Central memory CD8-positive, alpha-beta T cell (primary cell): ENCODE measurements at regions not wholly inside any gene's neighbourhood (a gene's known extent, or its start where the extent isn't known, plus 50 kb on each side); places are given as distances from the start of the nearest gene placed in this dataset.

Experiments
- ATAC-seq: fragments of 150-1000 bp; cut with Tn5 transposase; replicated peaks from 2 replicates; pipeline ENCODE4 v1.10.0; 2022; ENCODE audit warnings: mild to moderate bottlenecking, moderate FRiP score, moderate number of reproducible peaks; ENCODE audit not compliant: poor library complexity, severe bottlenecking; ENCODE audit errors: extremely low read depth
- DNase-seq, 2 donors: peaks; one replicate each; pipeline ENCODE4 v3.0.0; 2021; ENCODE audit warnings: low spot score in 2 of 2
- H3K27ac Mint-ChIP-seq: one replicate; pipeline ENCODE4 v1.8.0; 2022; ENCODE audit warnings: low read depth, mild to moderate bottlenecking, moderate library complexity, mixed read lengths
- H3K27me3 Mint-ChIP-seq: one replicate; pipeline ENCODE4 v1.8.0; 2022; ENCODE audit warnings: mixed read lengths
- H3K36me3 Mint-ChIP-seq: one replicate; pipeline ENCODE4 v1.8.0; 2022; ENCODE audit warnings: mild to moderate bottlenecking, moderate library complexity, mixed read lengths; ENCODE audit not compliant: insufficient read depth
- H3K4me1 Mint-ChIP-seq: one replicate; pipeline ENCODE4 v1.8.0; 2022; ENCODE audit warnings: mixed read lengths
- H3K4me3 Mint-ChIP-seq: one replicate; pipeline ENCODE4 v1.8.0; 2022; ENCODE audit warnings: mild to moderate bottlenecking, moderate library complexity, mixed read lengths
- H3K9me3 Mint-ChIP-seq: one replicate; pipeline ENCODE4 v1.8.0; 2022; ENCODE audit warnings: mixed read lengths

DNA sequence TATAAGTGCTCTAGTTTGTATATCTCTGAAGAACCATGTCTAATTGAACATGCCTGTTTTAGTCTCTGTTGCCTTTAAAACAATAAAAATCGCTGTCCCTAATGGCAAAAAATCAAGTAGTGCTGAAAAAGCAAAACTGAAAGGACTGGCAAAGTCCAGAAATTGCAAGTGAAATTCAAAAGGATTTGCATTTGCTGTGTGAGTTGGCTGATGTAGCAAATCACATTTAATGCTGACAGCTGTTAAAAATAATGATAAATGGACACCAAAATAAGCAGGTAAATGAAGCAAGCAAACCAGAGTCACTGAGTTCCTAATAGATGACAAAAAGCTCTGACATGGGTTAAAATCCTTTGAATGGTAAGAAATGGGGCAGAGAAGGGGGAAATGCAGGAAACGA lies 874.1 kb downstream of the GRM8 start:
- H3K4me1 Mint-ChIP-seq = no peaks in the 10 kb centered on the region
- DNase-seq (no peak), ATAC-seq (no peak)
- peaks cover 9% of the 10 kb centered on the region for H3K9me3 Mint-ChIP-seq
- no peak overlapping the region for H3K4me3 Mint-ChIP-seq
- no peak overlapping the region for H3K27ac Mint-ChIP-seq
- no peaks in the 10 kb centered on the region for H3K36me3 Mint-ChIP-seq
- H3K27me3 Mint-ChIP-seq = no peaks in the 10 kb centered on the region

DNA sequence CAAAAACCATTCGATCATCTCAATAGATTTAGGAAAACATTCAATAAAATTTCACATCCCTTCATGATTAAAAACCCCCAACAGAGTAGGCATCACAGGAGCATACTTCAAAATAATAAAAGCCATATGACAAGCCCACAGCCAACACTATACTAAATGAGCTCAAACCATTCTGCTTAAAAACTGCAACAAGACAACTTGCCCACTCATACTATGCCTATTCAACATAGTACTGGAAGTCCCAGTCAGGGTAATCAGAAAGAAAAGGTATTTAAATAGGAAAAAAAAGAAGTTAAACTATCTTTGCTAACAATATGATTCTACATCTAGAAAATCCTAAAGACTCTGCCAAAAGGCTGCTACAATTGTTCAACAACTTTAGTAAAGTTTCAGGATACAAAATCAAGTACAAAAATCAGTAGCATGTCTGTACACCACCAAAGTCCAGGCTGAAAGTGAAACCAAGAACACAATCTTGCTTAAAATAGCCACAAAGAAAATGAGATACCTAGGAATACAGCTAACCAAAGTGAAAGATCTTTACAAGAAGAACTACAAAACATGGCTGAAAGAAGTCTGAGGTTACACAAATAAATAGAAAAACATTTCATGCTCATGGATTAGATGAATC lies 882.6 kb downstream of the GRM8 start:
- no peaks in the 10 kb centered on the region for H3K36me3 Mint-ChIP-seq
- H3K27ac Mint-ChIP-seq = no peak overlapping the region
- DNase-seq (no peak), ATAC-seq (no peak)
- H3K4me3 Mint-ChIP-seq = no peak overlapping the region
- H3K9me3 Mint-ChIP-seq = peaks cover 21% of the 10 kb centered on the region
- H3K27me3 Mint-ChIP-seq = no peaks in the 10 kb centered on the region
- no peaks in the 10 kb centered on the region for H3K4me1 Mint-ChIP-seq

DNA sequence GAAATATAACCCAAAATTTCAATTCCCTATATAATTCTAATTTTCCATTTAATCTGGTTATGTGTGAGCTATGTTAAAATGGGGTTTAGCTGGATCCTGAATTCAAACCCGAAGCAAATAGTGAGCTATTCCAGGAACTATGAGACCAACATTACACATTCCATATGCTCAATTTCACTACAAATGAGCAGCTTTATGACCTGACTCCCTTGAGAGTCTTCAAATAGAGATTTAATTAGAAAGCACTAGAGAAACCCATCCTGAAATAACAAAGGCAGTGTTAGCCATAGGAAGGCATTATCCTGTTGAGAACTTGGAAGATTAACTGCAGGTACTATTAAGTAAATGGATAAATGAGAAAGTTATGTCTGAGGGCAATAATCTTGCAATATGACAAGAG lies 890.0 kb downstream of the GRM8 start:
- DNase-seq = no peak
- H3K27ac Mint-ChIP-seq = no peak overlapping the region
- peaks cover 11% of the 10 kb centered on the region for H3K9me3 Mint-ChIP-seq
- H3K4me3 Mint-ChIP-seq = no peak overlapping the region
- ATAC-seq = no peak
- H3K4me1 Mint-ChIP-seq = no peaks in the 10 kb centered on the region
- no peaks in the 10 kb centered on the region for H3K36me3 Mint-ChIP-seq
- no peaks in the 10 kb centered on the region for H3K27me3 Mint-ChIP-seq

DNA sequence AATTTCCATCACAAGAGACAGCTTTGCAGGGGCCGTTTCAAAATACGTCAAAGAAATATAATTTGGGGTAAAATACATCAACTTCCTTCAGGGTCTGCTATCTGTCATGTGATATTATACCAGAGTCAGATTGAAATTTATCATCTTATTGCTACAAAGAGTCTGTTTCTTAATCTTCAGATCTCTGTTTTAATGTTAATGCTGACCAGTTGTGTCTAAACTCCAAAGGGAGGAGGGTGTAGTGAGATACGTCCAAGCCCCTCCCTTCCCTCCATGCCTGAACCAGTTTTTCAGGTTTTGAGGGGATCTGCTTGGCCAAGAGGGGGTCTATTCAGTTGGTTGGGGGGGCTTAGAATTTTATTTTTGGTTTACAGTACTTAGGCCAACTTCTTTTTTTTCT lies 891.6 kb downstream of the GRM8 start:
- no peak overlapping the region for H3K27ac Mint-ChIP-seq
- H3K4me3 Mint-ChIP-seq = no peak overlapping the region
- DNase-seq (no peak), ATAC-seq (no peak)
- no peaks in the 10 kb centered on the region for H3K4me1 Mint-ChIP-seq
- peaks cover 1% of the 10 kb centered on the region for H3K36me3 Mint-ChIP-seq
- H3K27me3 Mint-ChIP-seq = no peaks in the 10 kb centered on the region
- H3K9me3 Mint-ChIP-seq = peaks cover 17% of the 10 kb centered on the region

DNA sequence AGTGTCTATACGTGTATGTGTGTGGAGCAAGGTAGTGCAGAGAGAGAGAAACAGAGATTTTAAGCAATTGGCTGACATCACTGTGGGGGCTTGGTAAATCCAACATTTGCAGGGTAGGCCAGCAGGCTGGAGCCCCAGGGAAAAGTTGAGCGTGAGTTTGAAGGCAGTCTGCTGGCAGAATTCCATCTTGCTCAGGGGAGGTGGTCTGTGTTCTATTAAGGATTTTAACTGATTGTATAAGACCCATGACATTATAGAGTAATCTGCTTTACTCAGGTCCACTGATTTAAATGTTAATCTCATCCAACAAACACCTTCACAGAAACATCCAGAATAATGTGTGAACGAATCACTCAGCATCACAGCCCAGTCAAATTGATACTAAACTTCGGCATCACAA lies 912.9 kb downstream of the GRM8 start:
- no peaks in the 10 kb centered on the region for H3K4me1 Mint-ChIP-seq
- H3K27ac Mint-ChIP-seq = no peak overlapping the region
- H3K27me3 Mint-ChIP-seq = no peaks in the 10 kb centered on the region

DNA sequence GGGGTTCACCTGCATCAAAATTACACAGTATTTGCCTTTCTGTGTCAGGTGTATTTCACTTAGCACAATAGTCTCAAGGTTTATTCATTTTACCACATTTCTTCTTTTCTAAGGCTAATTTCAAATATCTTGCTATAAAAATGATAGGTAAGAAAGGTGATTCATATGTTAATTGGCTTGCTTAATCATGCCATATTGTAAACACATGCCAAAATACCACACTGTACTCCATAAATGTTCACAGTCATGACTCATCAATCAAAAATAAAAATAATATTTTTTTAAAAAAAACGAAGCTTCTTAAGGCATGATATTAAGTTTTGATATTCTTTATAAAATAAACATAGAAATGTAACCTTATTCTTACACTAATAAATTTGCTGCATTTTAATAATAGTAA lies 947.1 kb downstream of the GRM8 start:
- Mint-ChIP-seq H3K36me3 (no peaks in the 10 kb centered on the region), H3K4me3 (no peak overlapping the region), H3K27ac (no peak overlapping the region), H3K27me3 (no peaks in the 10 kb centered on the region), H3K9me3 (peaks cover 17% of the 10 kb centered on the region), H3K4me1 (no peaks in the 10 kb centered on the region)
- no peak for ATAC-seq
- DNase-seq = no peak

More for the DNA sequence above, 912.9 kb downstream of the GRM8 start:
- H3K9me3 Mint-ChIP-seq = peaks cover 28% of the 10 kb centered on the region
- no peak for DNase-seq
- ATAC-seq = no peak
- no peaks in the 10 kb centered on the region for H3K36me3 Mint-ChIP-seq
- H3K4me3 Mint-ChIP-seq = no peak overlapping the region

DNA sequence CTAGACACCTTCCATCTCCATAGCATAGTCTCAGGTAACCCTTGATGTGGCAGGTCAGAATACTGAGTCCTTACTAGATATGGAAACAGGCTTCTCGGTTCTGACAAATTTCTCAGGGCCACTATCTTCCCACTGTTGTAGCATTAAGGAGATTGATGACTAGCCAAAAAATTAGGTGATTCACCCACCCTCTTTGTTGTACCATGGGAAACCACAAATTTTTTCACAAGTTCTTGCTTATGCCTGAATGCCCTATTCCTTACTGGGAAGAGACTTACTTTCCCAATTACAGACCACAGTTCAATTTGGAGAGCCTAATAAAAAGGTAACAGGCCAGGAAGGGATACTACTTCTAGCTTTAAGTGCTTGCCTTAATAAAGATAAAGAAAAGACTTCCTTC lies 948.8 kb downstream of the GRM8 start:
- peaks cover 18% of the 10 kb centered on the region for H3K9me3 Mint-ChIP-seq
- no peaks in the 10 kb centered on the region for H3K4me1 Mint-ChIP-seq
- no peaks in the 10 kb centered on the region for H3K36me3 Mint-ChIP-seq
- DNase-seq (no peak), ATAC-seq (no peak)
- H3K27me3 Mint-ChIP-seq = no peaks in the 10 kb centered on the region
- no peak overlapping the region for H3K4me3 Mint-ChIP-seq
- no peak overlapping the region for H3K27ac Mint-ChIP-seq

DNA sequence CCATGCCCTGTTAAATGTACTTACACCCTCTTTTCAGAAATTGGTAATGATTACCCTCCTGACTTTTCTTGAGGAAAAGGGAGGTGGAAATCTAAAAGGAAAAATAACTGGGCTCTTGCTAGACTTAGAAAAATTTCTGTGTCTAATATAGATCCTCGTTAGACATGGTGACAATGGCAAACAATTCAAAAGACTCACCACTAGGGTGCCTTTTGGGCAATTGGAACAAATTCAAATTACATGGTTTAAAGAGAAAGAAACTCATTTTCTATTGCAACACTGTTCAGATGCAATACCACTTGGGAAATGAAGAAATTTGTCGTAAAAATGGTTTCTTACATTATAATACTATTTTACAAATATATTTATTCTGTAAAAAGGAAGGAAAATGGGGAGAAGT lies 950.1 kb downstream of the GRM8 start:
- no peak overlapping the region for H3K27ac Mint-ChIP-seq
- H3K9me3 Mint-ChIP-seq = peaks cover 23% of the 10 kb centered on the region
- H3K4me3 Mint-ChIP-seq = no peak overlapping the region
- no peaks in the 10 kb centered on the region for H3K27me3 Mint-ChIP-seq
- DNase-seq = no peak
- H3K36me3 Mint-ChIP-seq = no peaks in the 10 kb centered on the region
- H3K4me1 Mint-ChIP-seq = no peaks in the 10 kb centered on the region
- ATAC-seq = no peak

DNA sequence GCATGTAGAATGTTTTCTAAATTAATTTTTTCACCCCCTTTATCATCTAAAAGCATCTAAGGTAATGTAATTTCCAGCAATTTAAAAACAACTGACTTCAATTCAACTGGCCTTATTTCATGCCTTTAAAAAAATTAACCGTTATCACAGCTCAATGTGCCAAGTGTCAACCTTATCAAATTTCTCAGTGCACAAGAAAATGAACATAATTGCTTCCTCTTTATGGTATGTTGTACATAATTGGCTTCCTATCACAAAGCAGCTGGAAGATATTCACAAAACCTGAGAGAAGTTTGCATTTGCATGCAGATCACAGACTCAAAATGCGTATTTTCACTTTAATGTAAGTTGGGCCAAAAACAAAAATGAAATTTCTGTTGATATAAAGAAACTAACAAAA lies 966.4 kb downstream of the GRM8 start:
- no peak overlapping the region for H3K27ac Mint-ChIP-seq
- no peak for DNase-seq
- no peaks in the 10 kb centered on the region for H3K27me3 Mint-ChIP-seq
- ATAC-seq = no peak
- no peaks in the 10 kb centered on the region for H3K4me1 Mint-ChIP-seq
- H3K4me3 Mint-ChIP-seq = no peak overlapping the region
- H3K36me3 Mint-ChIP-seq = no peaks in the 10 kb centered on the region
- H3K9me3 Mint-ChIP-seq = peaks cover 18% of the 10 kb centered on the region

DNA sequence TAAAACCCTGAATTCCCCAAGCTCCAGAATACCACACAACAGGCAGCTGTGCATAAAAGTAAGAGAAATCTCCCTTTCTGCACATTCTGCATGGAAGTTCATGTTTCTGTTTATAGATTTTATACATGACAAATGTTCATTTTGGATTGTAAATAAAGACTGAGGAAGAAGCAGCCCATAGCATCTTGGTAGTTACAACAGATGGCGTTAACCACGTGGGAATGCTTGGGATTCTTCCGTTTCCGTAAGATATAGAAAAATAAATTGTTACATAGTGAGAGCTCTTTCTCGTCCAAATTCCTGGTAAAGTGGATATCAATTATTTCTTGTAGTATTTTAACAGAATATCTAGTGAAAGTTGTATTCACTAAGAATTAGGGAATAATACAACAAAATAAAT lies 1016.5 kb downstream of the GRM8 start:
- Mint-ChIP-seq H3K4me1 (no peaks in the 10 kb centered on the region), H3K27ac (no peak overlapping the region)
- no peak for ATAC-seq

DNA sequence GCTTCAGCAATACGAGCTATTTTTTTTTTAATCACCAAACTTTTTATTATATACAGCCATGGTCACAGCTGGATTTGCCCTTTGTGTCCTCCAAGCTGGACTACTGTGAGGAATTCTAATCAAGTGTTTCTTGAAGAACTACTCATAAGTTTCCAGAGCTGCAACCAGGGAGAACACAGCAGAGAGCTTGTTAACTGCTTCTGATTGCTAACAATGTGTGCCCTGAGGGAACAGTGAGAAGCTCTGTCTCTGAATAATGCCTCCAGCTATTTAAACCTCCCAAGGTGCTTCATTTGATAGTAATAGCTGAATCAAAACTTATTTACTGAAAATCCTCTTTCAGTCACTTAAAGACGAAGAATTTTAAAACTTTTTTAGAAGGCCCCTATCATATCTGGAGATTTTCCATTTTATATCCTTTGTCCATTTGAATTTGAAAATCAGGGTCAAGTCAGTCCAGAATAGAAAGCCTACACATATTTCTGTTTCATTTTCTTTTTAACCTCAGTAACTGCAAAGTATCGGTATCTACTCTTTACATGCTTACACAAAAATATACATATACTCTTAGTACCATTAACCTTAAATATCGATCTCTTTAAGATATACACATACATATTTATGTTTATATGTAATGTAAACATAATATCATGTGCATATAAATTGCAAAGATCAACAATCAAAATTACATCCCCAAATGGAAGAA lies 1024.2 kb downstream of the GRM8 start:
- H3K27me3 Mint-ChIP-seq = no peaks in the 10 kb centered on the region
- DNase-seq (no peak), ATAC-seq (no peak)
- peaks cover 2% of the 10 kb centered on the region for H3K36me3 Mint-ChIP-seq
- no peak overlapping the region for H3K27ac Mint-ChIP-seq
- no peaks in the 10 kb centered on the region for H3K4me1 Mint-ChIP-seq
- H3K4me3 Mint-ChIP-seq = no peak overlapping the region
- peaks cover 12% of the 10 kb centered on the region for H3K9me3 Mint-ChIP-seq

More for the DNA sequence above, 1016.5 kb downstream of the GRM8 start:
- H3K4me3 Mint-ChIP-seq = no peak overlapping the region
- DNase-seq = no peak
- peaks cover 20% of the 10 kb centered on the region for H3K9me3 Mint-ChIP-seq
- H3K27me3 Mint-ChIP-seq = no peaks in the 10 kb centered on the region
- H3K36me3 Mint-ChIP-seq = no peaks in the 10 kb centered on the region

DNA sequence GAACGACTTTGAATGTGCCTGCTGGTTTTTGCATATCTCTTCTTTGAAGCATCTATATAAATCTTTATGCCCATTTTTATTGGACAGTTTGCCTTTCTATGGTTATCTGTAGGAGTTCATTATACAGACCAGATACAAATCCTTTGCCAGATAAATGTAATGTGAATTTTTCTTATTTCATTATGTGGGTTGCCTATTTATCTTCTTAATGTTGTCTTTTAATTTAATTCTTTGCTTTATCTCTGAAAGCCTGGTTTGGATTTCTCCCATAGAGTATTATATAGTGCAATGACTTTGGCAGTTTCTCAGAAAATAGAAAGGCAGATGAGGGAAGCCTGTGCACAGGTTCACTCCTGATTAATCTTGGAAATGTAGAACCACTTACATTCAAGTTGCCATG lies 1025.1 kb downstream of the GRM8 start:
- no peak overlapping the region for H3K27ac Mint-ChIP-seq
- H3K9me3 Mint-ChIP-seq = peaks cover 12% of the 10 kb centered on the region
- no peak for ATAC-seq
- no peaks in the 10 kb centered on the region for H3K4me1 Mint-ChIP-seq
- DNase-seq = no peak
- H3K4me3 Mint-ChIP-seq = no peak overlapping the region
- H3K36me3 Mint-ChIP-seq = peaks cover 2% of the 10 kb centered on the region
- no peaks in the 10 kb centered on the region for H3K27me3 Mint-ChIP-seq

DNA sequence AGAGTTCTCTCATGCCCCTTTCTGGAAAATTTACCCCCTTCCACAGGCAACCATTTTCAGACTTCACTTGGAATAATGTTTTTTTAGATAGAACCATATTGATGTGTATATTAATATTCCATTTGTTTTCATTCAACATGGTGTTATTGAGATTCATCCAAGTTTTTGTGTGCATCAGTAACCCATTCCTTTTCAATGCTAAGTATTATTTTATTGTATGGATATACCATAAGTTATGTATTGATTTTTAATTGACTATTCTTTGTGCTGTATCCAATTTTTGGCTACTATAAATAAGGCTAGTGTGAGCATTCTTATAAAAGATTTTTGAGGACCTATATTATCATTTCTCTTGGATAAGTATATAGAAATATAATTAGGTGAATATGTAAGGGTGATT lies 1025.7 kb downstream of the GRM8 start:
- peaks cover 2% of the 10 kb centered on the region for H3K36me3 Mint-ChIP-seq
- no peaks in the 10 kb centered on the region for H3K27me3 Mint-ChIP-seq
- no peaks in the 10 kb centered on the region for H3K4me1 Mint-ChIP-seq
- H3K4me3 Mint-ChIP-seq = no peak overlapping the region
- DNase-seq (no peak), ATAC-seq (no peak)
- peaks cover 18% of the 10 kb centered on the region for H3K9me3 Mint-ChIP-seq
- H3K27ac Mint-ChIP-seq = no peak overlapping the region
